Gastrocnemius medialis (tissue), 4 donors: ENCODE measurements at regions not wholly inside any gene's neighbourhood (a gene's known extent, or its start where the extent isn't known, plus 50 kb on each side); places are given as distances from the start of the nearest gene placed in this dataset.

ENCODE experiments used
- POLR2A ChIP-seq, 2 donors: fragments of 450-650 bp; IDR thresholded peaks; one replicate each; pipeline ENCODE4 v1.6.1; 2017; ENCODE audit warnings: antibody characterized with exemption in 2 of 2, mild to moderate bottlenecking in 2 of 2, moderate library complexity in 2 of 2
- TF ChIP-seq, protein P1 (sequence below), 5 experiments: fragments of 450-650 bp in 3 of 5; fragments of 200-600 bp in 2 of 5; sonication (generic) in 2 of 5; IDR thresholded peaks in 4 of 5; conservative IDR thresholded peaks in 1 of 5; 1 replicate in 4 of 5; 2 replicates in 1 of 5; pipeline ENCODE4 v1.5.1; 2016 to 2019; ENCODE audit warnings: antibody characterized with exemption in 5 of 5, mild to moderate bottlenecking in 3 of 5, moderate library complexity in 3 of 5

DNA sequence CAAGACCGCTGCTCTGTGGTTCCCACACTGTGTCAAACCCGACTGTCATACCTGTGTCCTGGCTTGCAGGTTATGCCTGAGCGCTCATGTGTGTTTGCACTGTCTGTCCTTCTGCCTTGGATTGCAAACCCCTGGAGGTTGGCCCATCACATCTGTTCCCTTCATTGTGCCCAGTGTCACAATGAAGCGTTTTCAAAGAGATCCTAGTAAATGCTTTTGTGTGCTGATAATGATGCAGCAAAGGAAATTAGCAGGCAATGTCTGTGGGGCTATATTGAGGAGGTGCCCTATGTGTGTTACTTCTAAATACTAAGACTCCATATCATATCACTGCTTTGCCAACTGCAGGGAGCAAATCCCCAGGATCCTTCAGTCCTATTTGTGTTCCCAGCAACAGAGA, 424.4 kb upstream of the NFIA start:
- TF ChIP-seq, protein P1, sequence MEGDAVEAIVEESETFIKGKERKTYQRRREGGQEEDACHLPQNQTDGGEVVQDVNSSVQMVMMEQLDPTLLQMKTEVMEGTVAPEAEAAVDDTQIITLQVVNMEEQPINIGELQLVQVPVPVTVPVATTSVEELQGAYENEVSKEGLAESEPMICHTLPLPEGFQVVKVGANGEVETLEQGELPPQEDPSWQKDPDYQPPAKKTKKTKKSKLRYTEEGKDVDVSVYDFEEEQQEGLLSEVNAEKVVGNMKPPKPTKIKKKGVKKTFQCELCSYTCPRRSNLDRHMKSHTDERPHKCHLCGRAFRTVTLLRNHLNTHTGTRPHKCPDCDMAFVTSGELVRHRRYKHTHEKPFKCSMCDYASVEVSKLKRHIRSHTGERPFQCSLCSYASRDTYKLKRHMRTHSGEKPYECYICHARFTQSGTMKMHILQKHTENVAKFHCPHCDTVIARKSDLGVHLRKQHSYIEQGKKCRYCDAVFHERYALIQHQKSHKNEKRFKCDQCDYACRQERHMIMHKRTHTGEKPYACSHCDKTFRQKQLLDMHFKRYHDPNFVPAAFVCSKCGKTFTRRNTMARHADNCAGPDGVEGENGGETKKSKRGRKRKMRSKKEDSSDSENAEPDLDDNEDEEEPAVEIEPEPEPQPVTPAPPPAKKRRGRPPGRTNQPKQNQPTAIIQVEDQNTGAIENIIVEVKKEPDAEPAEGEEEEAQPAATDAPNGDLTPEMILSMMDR (IDR thresholded peaks at IDR 0.05 in 4 of 5, conservative IDR thresholded peaks at IDR 0.05 in 1 of 5) = no peak
- no peak for TF ChIP-seq POLR2A (IDR thresholded peaks at IDR 0.05)
